Epithelial cell of proximal tubule (primary cell): ENCODE measurements at regions not wholly inside any gene's neighbourhood (a gene's known extent, or its start where the extent isn't known, plus 50 kb on each side); places are given as distances from the start of the nearest gene placed in this dataset.

ENCODE experiments used
- DNase-seq: peaks from one replicate; pipeline ENCODE4 v3.0.0-alpha.2; 2011; ENCODE audit warnings: low read depth
- H3K4me3 ChIP-seq: 2 replicates; pipeline ENCODE4 v1.5.1; 2011; ENCODE audit warnings: low read depth, mild to moderate bottlenecking, low read length
- TF ChIP-seq, protein P1 (sequence below): conservative IDR thresholded peaks from 2 replicates; pipeline ENCODE4 v1.5.1; 2012; ENCODE audit warnings: low read depth, mild to moderate bottlenecking, low read length

DNA sequence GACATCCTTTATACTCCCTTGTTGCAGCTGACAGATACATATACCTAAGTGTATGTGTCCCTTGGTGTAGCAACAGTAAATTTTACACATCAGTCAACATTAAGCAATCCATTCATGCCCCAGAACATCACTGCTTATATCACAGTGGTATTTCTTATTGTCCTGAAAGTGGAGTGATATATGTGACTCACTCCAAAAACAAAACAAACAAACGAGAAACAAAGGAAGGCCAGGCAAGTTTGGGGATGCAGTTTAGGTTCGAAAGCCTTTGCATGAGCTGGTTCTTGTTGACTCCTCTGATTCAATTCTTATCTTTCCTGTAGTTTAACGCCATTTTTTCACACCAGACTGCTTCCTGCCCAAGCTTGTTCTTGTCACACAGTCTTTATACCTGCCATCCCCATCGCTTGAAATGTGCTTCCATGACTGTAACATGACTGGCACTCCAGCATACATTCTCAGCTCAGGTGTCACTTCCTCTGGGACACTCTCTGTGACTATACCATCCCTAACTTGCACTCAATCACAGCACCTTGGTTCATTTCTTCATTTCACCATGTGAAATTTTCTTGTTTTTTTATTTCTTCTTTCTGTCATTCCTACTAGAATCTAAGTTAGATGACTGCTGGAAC, 125.0 kb upstream of the TSHZ2 start:
- TF ChIP-seq, protein P1, sequence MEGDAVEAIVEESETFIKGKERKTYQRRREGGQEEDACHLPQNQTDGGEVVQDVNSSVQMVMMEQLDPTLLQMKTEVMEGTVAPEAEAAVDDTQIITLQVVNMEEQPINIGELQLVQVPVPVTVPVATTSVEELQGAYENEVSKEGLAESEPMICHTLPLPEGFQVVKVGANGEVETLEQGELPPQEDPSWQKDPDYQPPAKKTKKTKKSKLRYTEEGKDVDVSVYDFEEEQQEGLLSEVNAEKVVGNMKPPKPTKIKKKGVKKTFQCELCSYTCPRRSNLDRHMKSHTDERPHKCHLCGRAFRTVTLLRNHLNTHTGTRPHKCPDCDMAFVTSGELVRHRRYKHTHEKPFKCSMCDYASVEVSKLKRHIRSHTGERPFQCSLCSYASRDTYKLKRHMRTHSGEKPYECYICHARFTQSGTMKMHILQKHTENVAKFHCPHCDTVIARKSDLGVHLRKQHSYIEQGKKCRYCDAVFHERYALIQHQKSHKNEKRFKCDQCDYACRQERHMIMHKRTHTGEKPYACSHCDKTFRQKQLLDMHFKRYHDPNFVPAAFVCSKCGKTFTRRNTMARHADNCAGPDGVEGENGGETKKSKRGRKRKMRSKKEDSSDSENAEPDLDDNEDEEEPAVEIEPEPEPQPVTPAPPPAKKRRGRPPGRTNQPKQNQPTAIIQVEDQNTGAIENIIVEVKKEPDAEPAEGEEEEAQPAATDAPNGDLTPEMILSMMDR: no peak
- no peak overlapping the region for H3K4me3 ChIP-seq
- DNase-seq: no peak

DNA sequence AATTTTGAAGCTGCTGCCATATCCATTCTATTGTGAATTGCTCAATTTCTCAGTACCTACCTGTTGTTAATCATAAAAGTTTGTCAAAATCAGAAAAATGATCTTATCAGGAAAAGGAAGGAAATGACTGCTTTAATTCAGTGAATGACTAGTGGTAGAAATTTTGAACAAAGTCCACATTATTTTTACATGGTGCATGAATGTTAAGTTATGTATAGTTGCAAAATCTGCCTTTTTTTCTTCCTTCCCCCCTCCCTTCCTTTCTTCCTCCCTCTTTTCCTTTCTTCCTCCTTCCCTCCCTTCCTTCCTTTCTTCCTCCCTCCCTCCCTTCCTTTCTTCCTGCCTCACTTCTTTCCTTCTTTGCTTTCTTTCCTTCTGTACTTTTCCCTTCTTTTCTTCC, 127.1 kb upstream of the TSHZ2 start:
- DNase-seq: no peak
- TF ChIP-seq, protein P1: no peak
- H3K4me3 ChIP-seq: no peak overlapping the region

DNA sequence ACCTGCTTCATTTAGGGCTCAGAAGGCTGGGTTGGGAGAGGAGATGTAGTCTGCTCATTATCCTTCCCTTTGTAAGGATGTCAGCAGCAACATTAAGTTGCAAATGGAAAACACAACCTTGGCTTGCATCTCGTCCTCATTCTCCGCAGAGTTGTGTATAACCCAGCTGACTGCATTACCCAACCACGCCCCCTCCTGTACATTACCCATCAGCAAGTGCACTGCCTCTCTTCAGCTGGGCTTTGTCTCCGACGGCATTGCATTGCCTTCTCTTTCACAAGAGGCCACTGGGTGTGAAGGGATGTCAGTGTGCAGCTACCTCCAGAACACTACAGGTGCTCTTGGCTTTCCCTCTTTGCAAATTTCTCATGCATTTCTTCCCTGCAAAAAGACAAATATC, 128.7 kb upstream of the TSHZ2 start:
- TF ChIP-seq, protein P1: no peak
- DNase-seq: no peak
- H3K4me3 ChIP-seq: no peak overlapping the region

DNA sequence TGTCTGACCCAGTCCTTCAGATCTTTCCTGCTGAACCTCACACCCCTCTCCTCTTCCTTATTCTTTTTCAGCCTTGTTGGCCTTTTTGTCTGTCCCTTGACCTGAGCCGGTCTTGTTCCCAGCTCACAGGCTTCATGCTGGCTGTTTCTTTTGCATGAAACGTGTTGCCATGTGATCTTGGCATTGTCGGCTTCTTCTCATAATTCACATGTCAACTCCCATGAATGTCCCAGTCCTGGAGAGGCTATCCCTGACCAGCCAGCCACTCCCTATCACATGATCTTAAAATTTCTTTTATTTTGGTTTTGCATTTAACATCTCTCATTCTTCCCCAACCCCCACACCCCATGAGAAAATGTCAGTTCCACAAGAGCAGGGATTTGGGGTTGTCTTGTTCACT, 131.2 kb upstream of the TSHZ2 start:
- no peak for DNase-seq
- TF ChIP-seq, protein P1: no peak
- H3K4me3 ChIP-seq: no peak overlapping the region

DNA sequence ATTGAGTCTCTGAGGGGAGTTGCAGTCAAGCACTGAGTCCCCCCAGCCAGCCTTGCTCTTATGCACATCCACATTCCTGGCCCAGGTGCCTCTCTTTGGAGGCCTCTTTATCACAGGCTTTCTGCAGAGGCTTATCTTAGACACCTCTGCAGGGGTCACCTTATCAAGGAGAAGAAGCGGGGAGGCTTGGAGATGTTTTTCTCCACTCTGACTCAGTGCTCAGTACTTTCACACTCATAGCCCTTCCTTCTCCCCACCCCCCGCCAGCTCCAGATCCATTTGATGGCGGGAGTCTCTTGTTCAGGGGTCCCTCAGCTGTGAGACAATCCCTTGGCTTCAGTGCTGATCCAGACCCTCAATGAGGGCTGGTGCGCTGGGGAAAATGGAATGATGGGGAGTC, 132.1 kb upstream of the TSHZ2 start:
- TF ChIP-seq, protein P1: no peak
- DNase-seq: no peak
- H3K4me3 ChIP-seq: no peak overlapping the region

DNA sequence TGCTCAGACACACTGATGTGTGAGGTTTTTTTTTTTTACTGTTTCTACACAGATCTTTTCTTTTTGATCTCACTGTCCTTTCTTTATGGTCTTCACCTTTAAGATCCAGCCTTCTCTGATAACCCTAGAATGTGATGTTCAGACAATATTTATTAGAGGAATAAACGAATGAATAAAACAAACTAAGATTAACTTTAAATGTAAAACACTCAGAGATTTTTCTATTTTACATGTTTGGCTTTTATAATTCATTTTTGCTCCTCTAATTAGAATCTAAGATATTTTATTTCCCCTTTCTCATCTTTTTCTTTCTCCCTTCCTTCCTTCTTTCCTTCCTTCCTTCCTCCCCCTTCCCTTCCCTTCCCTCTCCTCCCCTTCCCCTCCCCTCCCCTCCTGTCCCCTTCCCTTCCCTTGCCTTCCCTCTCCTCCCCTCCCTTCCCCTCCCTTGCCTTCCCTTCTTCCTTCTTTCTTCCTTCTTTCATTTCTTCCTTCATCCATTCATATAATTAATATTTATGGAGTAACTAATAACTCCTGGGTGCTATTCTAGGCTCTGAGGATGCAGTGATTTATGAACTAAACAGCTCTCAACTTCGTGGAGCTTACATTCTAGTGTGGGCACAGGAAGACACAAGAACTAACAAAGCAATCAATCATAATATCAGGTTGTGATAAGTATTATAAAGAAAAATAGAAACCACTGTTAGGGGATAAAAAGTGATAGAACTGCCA, 133.5 kb upstream of the TSHZ2 start:
- H3K4me3 ChIP-seq: no peak overlapping the region
- DNase-seq: no peak
- TF ChIP-seq, protein P1: no peak

DNA sequence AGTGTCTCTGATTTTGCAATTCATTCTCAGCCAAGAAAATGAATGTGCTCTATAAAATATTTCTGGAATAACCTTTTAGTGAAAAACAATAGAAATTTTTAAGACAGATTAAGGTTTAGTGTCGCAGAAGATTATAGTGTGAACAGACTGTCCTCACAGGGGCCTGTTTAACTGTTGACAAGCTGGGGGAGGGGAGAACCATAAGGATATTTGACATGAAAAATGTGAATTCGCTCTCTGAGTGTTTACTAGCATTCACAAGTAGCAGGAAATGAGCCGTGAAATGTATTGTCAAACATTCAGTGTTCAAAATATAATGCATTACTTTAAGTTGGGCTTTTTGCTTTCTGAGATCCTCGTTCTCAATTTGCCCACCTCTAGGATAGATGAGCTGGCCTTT, 134.8 kb upstream of the TSHZ2 start:
- no peak overlapping the region for H3K4me3 ChIP-seq
- DNase-seq: no peak
- TF ChIP-seq, protein P1: no peak
